COLO668 (cell line): ENCODE measurements at regions not wholly inside any gene's neighbourhood (a gene's known extent, or its start where the extent isn't known, plus 50 kb on each side); places are given as distances from the start of the nearest gene placed in this dataset.
A peak's percentile ranks its signal among the peaks of the same experiment; 100 is the strongest.

Source experiments
- DNase-seq: peaks from one replicate; lab custom pipeline; 2025; ENCODE audit not compliant: unreplicated experiment; lab: John Stamatoyannopoulos, UW

GRCh38 chr9:89892920-89893319 is 288.1 kb downstream of the GADD45G start:
- no peak for DNase-seq

GRCh38 chr9:89893886-89894285 is 289.1 kb downstream of the GADD45G start:
- no peak for DNase-seq

DNA sequence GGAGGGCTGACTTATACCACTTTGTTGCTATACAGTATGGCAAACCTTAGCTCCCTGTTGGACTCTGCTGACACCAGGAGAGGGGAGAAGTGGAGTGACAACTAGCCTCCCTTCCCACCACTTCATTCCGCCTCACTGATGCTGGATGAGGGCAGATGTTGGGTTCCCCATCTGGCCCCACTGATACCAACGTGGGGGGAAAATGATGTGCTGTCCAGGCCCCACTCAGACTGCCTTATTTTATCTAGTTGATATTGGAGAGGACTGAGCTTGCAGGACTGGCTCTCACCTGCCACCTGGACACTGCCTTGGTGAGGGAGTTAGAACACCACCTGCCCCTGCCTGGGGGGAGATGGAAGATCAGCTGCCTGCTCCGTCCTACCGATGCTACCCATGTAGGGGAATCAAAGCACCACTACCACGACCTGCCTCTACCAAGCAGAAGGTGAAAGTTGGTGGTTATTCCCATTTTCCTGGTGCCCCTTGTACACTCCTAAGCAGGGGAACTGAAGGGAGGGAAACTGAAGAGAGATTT is 292.1 kb downstream of the GADD45G start:
- DNase-seq, result no peak

- no peak for DNase-seq
Measured at GRCh38 chr9:89899573-89899972, 294.8 kb downstream of the GADD45G start.

DNA sequence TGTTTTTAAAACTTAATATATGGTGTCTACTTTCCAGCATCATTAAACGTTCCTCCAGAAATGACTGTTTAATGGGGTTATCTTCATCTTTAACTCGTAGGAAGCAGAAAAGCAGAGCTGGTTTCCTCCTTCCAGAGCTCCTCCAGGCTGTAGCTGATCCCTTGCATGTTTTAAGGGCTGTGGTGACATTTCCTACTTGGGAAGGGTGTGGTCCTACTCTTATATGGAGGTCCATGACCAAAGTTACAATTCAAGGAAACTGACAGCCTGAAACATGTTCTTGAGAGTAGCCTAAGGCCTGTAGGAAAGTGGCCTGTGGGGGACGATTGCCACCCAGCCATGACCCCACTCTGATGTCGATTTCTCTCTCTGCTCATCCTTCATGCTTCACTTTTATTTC is 297.1 kb downstream of the GADD45G start:
- DNase-seq, result no peak

- no peak for DNase-seq
Measured at GRCh38 chr9:89902450-89903140, 297.8 kb downstream of the GADD45G start.

DNA sequence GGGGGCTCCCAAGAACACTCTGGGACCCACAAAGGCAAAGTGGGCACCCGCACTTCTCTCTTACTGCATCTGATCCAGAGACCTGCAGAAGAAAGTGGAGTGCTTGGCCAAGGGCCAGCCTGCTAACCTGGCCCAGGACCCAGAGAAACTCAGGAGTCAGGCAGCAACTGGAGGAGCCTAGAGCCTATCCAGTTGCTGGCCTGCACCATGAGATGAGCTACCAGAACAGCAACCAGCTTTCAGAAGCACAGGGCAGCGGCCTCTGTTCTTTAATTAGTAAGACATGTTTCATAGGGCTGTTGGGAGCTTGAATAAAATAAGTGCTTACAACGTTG is 298.3 kb downstream of the GADD45G start:
- DNase-seq, result no peak

DNA sequence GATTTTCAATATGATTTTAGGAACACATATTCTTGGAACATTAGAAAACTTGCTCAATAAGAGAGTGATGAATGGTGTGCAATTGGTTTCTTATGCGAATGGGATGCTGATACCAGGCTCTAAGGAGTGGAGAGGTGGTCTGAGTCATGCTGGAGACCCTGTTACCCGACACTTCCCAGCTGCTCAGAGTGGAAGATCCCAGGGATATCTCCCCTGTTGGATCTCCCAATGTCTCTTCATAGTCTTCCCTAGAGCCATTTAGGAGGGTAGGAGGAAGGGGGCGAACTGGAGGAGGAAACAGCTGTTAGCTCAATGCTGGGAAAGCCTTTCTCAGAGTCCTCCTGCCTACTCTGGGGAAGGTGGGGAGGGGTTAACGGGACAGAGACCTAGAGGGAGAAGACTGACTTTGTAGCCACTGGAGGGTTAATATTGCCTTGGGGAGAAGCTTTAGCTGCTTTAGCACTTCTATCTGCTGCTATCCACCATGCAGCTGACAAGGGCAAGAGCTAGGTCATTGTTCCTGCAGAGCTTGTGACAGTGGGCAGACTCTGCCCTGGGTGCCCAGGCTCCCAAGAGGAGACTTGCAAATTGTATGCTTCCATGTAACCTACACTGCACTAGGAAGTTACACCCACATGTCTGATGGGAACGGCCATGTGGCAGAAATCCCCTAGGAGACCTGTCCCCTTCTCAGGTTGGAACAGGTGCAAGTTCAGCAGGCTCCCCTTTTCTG is 301.0 kb downstream of the GADD45G start:
- DNase-seq, result no peak

DNA sequence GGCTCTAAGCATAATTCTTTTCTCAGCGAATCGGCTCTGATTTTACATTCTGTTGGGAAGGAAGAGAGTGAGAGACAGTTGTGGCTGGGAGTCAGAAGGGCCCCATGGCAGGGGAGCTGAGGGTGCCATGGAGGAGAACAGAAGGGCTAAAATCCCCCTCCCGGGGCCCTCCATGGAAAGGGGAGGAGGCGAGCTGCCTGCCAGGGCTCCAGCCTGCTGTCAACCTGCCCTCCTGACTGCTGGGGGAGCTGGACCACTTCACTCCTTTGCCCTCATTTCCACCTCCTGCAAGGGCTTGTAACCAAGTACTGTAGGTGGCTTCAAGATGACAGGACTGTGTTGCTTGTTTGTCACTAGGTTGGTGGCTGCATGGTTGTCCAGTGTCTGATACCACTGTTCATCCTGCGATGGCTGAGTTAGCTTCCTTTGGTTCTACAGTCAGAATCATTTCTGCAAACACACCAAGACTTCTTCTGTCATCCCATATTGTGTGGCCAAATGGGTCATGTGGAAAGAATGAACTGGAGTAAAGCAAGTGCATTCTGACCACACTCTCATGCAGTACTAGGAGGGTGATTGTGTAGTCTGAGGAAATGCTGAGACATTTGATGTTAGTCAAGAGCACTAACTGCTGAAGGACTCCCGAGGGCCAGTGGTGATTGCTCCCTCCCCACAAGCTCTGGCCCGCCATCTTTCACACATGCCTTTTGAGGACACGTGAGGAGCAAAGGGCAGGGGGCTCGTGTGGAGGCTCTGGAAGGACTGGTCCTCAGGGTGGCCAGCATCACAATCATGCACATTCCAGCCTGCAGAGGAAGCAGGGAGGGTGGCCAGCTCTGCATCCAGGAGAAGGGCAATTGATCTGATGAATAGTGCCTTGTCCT is 307.2 kb downstream of the GADD45G start:
- DNase-seq, result no peak

- DNase-seq, result no peak
Measured at GRCh38 chr9:89912605-89912953, 307.8 kb downstream of the GADD45G start.

- DNase-seq, result no peak
Measured at GRCh38 chr9:89915187-89915586, 310.4 kb downstream of the GADD45G start.

- no peak for DNase-seq
Measured at GRCh38 chr9:89916001-89916597, 311.3 kb downstream of the GADD45G start.

DNA sequence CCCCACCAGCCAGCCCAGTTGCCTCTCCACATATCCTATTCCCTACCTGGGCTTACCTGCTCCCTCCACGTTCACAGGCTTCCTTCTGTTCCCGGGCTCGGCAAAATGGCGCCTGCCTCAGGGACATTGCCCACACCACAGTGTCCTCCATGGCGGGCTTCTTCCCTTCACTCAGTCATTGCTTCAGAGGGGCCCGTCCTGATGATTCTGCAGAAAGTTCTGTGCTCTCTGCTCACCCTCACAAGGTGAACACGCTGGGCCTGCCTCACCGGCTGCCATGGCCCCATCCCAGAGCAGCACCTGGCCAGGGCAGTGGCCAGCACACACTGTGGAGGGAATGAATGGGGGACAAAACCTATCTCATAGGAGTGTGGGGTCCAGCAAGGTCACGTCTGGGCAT is 313.0 kb downstream of the GADD45G start:
- DNase-seq, result no peak

GRCh38 chr9:89919171-89919681 is 314.4 kb downstream of the GADD45G start:
- DNase-seq, result peak; percentile 14

DNA sequence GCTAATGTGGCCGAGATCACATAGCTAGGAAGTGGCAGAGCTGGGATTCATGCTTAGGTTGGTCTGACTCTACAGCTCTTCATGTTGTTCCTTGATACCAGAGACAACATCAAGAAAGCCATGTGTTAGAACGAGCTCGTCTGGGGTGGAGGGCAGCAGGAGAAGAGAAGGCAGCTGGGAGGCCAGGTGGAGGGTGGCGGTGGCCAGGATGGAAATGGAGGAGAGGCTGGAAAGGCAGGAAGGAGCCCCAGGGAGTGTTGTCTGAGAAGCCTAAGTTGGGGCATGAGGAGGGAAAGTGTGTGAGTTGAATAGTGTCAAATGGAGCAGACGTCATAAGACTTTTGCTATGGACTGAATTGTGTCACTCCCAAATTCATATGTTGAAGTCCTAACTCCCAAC is 315.3 kb downstream of the GADD45G start:
- DNase-seq, result no peak

- no peak for DNase-seq
Measured at GRCh38 chr9:89920951-89921350, 316.1 kb downstream of the GADD45G start.

DNA sequence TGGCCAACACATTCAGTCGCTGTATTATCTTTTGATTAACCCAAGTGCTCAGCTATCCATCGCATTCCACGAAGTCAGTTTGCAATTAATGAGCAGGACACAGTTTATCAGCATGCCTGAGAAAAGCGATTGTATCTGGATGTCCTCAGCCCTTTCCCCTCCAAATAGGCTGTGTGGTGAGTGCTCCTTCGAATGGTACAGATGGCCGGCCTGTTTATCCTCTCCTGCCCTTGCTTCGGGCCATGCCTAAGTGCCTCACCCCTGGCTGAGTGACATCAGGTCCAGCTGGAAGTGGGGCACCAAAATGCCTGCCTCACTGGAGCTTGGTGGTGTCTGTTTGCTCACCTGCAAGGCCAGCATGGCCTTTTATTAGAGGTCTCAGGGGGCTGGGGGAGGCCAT is 317.3 kb downstream of the GADD45G start:
- peak; percentile 22 for DNase-seq

GRCh38 chr9:89923174-89923573 is 318.4 kb downstream of the GADD45G start:
- no peak for DNase-seq

- no peak for DNase-seq
Measured at GRCh38 chr9:89923961-89924504, 319.2 kb downstream of the GADD45G start.

DNA sequence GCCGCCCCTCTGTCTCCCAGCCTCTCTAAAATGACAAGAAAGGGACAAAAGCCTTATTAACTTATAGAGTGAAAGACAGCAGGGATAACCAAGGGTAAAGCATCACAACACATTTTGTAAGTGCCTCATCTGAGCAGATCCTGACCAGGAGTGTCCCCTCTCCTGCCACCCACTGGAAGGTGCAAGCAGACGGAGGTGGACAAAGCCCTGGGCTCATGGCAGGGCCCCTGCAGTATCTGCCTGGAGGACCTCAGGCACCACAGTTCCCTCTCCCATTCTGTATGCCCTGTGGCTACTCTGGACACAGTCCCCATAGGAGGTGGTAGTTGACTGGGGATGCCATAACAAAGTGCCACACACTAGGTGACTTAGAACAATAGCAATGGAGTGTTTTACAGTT is 319.8 kb downstream of the GADD45G start:
- no peak for DNase-seq

DNA sequence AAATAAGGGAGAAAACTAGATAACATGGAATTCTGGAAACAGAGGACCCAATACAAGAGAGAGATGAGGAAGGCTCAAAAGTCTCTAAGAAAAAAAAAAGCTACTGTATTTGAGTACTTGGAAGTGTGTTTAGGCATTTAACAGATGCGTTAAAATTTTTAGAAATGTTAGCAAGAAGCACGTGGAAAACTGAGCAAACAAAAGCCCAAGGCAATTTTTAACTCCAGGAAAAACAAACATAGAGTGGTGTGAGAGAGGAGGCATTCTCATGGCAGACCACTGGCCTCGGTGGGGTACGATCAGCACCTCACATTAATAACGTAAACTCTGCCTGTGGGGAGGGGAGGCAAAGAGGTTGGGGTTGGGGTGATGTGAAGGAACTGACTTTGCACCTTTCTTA is 321.4 kb downstream of the GADD45G start:
- DNase-seq, result no peak
